Mucosa of descending colon (tissue), 3 donors: ENCODE measurements at regions not wholly inside any gene's neighbourhood (a gene's known extent, or its start where the extent isn't known, plus 50 kb on each side); places are given as distances from the start of the nearest gene placed in this dataset.

Experiments
- ATAC-seq: fragments of 200-7000 bp; cut with Tn5 transposase; one replicate; pipeline ENCODE4 v1.9.1; 2020; ENCODE audit warnings: mild to moderate bottlenecking, moderate library complexity
- DNase-seq, 3 donors: peaks; one replicate each; pipeline ENCODE4 v3.0.0-alpha.2; 2020
- H3K36me3 ChIP-seq: fragments of 200-600 bp; one replicate; pipeline ENCODE4 v1.8.0; 2021; ENCODE audit warnings: low read depth, mild to moderate bottlenecking
- H3K4me1 ChIP-seq: fragments of 200-600 bp; one replicate; pipeline ENCODE4 v1.8.0; 2021; ENCODE audit warnings: low read depth, mild to moderate bottlenecking
- H3K4me3 ChIP-seq: fragments of 200-600 bp; one replicate; pipeline ENCODE4 v1.8.0; 2021; ENCODE audit warnings: mild to moderate bottlenecking
- H3K9me3 ChIP-seq: fragments of 200-600 bp; one replicate; pipeline ENCODE4 v1.8.0; 2021; ENCODE audit warnings: mild to moderate bottlenecking
- CTCF ChIP-seq: fragments of 200-600 bp; IDR thresholded peaks from one replicate; pipeline ENCODE4 v1.8.0; 2022; ENCODE audit warnings: antibody characterized with exemption, mild to moderate bottlenecking
- intact Hi-C, 2 donors: fragments of 100-400 bp; cut with DNase I in 1 of 2; cut with micrococcal nuclease in 1 of 2; formaldehyde crosslinking; loops; one replicate each; pipeline versions ENCODE4 v1.11.0 to v1.11.1; 2022; cut with DNase I, micrococcal nuclease
- donor health status: DM: no; HTN: no; CAD: no; lungs with moderate emphysema.
- donor health status: DM: no; HTN: no; CAD: no.
- donor health status: DM: no; HTN: yes; CAD: no.

- no peaks in the 10 kb centered on the region for H3K9me3 ChIP-seq
- no peak for ATAC-seq
- no peak for TF ChIP-seq CTCF
- intact Hi-C loops: no loop called here
- no peak overlapping the region for H3K4me3 ChIP-seq
- H3K36me3 ChIP-seq: no peaks in the 10 kb centered on the region
- H3K4me1 ChIP-seq: peaks cover 17% of the 10 kb centered on the region
- DNase-seq: no peak
These were observed 280.8 kb downstream of the SEC14L1 start for GRCh38 chr17:77421630-77421972.

GRCh38 chr17:77422104-77422747, 281.5 kb downstream of the SEC14L1 start:
- Histone ChIP-seq H3K36me3 (no peaks in the 10 kb centered on the region), H3K4me3 (no peak overlapping the region), H3K4me1 (peaks cover 21% of the 10 kb centered on the region), H3K9me3 (no peaks in the 10 kb centered on the region)
- DNase-seq (no peak), ATAC-seq (no peak)
- TF ChIP-seq CTCF: no peak
- intact Hi-C loops: no loop called here

GRCh38 chr17:77422748-77423113, 282.0 kb downstream of the SEC14L1 start:
- intact Hi-C loops: no loop called here

GRCh38 chr17:77423589-77424451, 283.1 kb downstream of the SEC14L1 start:
- intact Hi-C loops: no loop called here
- H3K4me1 ChIP-seq: peaks cover 27% of the 10 kb centered on the region
- no peak for TF ChIP-seq CTCF
- DNase-seq (peak in 2 of 3 donors; percentile 55 to 75), ATAC-seq (peak; percentile 44)
- H3K4me3 ChIP-seq: no peak overlapping the region
- no peaks in the 10 kb centered on the region for H3K36me3 ChIP-seq
- H3K9me3 ChIP-seq: no peaks in the 10 kb centered on the region

More at GRCh38 chr17:77422748-77423113, 282.0 kb downstream of the SEC14L1 start:
- Histone ChIP-seq H3K9me3 (no peaks in the 10 kb centered on the region), H3K4me1 (peaks cover 21% of the 10 kb centered on the region), H3K4me3 (no peak overlapping the region), H3K36me3 (no peaks in the 10 kb centered on the region)
- DNase-seq (no peak), ATAC-seq (no peak)
- TF ChIP-seq CTCF: no peak

- ATAC-seq: peak; percentile 17
- no peak for TF ChIP-seq CTCF
- Histone ChIP-seq H3K9me3 (no peaks in the 10 kb centered on the region), H3K36me3 (no peaks in the 10 kb centered on the region), H3K4me1 (peaks cover 32% of the 10 kb centered on the region), H3K4me3 (no peak overlapping the region)
- peak; percentile 75 to 88 (median 83) for DNase-seq
- intact Hi-C loops: loop anchor here in 1 of 2 donors (5.0 kb wide), 1 partner anchor 68 kb away; no protein-coding TSS in a partner anchor
These were observed 284.0 kb downstream of the SEC14L1 start for GRCh38 chr17:77424585-77425344.
